ENCODE measurements at regions not wholly inside any gene's neighbourhood (a gene's known extent, or its start where the extent isn't known, plus 50 kb on each side); places are given as distances from the start of the nearest gene placed in this dataset.
"Not testable (repeated sequence)": the region's sequence is repeated elsewhere in the genome, so short reads cannot be mapped to it uniquely, and the experiment has no call there.

- Histone ChIP-seq H3K27me3 (replicated peaks; ENCODE audit: control insufficient read depth, insufficient read depth, low read length) (no peaks in the 10 kb centered on the region), H3K4me3 (ENCODE audit: low read depth, low read length) (no peak overlapping the region), H3K4me1 (no peaks in the 10 kb centered on the region), H3K9me3 (no peaks in the 10 kb centered on the region), H3K36me3 (ENCODE audit: control insufficient read depth, insufficient read depth, low read length) (no peaks in the 10 kb centered on the region)
- Mint-ChIP-seq H3K4me3 (ENCODE audit: unreplicated experiment) (no peak overlapping the region), H3K4me1 (ENCODE audit: low read depth, unreplicated experiment) (no peaks in the 10 kb centered on the region), H3K9me3 (ENCODE audit: unreplicated experiment) (peaks cover 10% of the 10 kb centered on the region), H3K36me3 (ENCODE audit: insufficient read depth, unreplicated experiment) (no peaks in the 10 kb centered on the region), H3K27ac (ENCODE audit: unreplicated experiment) (no peak overlapping the region), H3K27me3 (ENCODE audit: insufficient read depth, unreplicated experiment) (no peaks in the 10 kb centered on the region)
- ChIA-PET CTCF (no interaction called here), POLR2A (no interaction called here)
- TF ChIP-seq, protein P1, sequence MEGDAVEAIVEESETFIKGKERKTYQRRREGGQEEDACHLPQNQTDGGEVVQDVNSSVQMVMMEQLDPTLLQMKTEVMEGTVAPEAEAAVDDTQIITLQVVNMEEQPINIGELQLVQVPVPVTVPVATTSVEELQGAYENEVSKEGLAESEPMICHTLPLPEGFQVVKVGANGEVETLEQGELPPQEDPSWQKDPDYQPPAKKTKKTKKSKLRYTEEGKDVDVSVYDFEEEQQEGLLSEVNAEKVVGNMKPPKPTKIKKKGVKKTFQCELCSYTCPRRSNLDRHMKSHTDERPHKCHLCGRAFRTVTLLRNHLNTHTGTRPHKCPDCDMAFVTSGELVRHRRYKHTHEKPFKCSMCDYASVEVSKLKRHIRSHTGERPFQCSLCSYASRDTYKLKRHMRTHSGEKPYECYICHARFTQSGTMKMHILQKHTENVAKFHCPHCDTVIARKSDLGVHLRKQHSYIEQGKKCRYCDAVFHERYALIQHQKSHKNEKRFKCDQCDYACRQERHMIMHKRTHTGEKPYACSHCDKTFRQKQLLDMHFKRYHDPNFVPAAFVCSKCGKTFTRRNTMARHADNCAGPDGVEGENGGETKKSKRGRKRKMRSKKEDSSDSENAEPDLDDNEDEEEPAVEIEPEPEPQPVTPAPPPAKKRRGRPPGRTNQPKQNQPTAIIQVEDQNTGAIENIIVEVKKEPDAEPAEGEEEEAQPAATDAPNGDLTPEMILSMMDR (IDR thresholded peaks at IDR 0.05; ENCODE audit: insufficient read depth in 1 of 2, low read depth in 1 of 2, low read length in 1 of 2, severe bottlenecking in 1 of 2, unreplicated experiment in 1 of 2): no peak
- DNase-seq: no peak
- intact Hi-C loops (cut with micrococcal nuclease; ENCODE audit: unreplicated experiment): no loop called here
- BruUV-seq (replicated peaks): no TSS peak
Measured at GRCh38 chr11:21785351-21785750, 407.5 kb upstream of the ANO5 start.

DNA sequence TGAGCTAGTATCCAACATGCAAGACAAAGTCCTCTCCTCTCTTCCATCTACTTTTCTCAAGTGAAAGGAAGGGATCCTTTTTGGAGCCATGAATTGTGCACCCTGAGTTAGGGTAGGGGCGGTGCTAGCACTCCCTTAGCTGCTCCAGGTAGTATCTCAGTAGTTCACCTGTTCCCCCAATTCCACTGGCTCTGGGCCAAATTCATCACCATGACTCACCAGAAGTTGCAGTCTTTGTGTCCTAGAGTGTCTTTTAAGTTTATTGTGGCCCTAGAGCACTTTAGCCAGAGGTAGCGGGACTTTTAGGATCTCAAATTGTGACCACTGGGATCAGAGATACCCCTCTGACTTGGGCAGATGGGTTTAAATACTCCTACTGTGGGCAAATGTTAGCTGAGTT is 398.6 kb upstream of the ANO5 start:
- no peaks in the 10 kb centered on the region for H3K36me3 Mint-ChIP-seq (ENCODE audit: insufficient read depth, unreplicated experiment)
- POLR2A ChIA-PET: no interaction called here
- TF ChIP-seq, protein P1 (IDR thresholded peaks at IDR 0.05; ENCODE audit: insufficient read depth in 1 of 2, low read depth in 1 of 2, low read length in 1 of 2, severe bottlenecking in 1 of 2, unreplicated experiment in 1 of 2): no peak
- no peak overlapping the region for H3K27ac Mint-ChIP-seq (ENCODE audit: unreplicated experiment)
- no peaks in the 10 kb centered on the region for H3K4me1 Mint-ChIP-seq (ENCODE audit: low read depth, unreplicated experiment)
- Histone ChIP-seq H3K9me3 (no peaks in the 10 kb centered on the region), H3K4me1 (no peaks in the 10 kb centered on the region), H3K27me3 (replicated peaks; ENCODE audit: control insufficient read depth, insufficient read depth, low read length) (no peaks in the 10 kb centered on the region), H3K4me3 (ENCODE audit: low read depth, low read length) (no peak overlapping the region), H3K36me3 (ENCODE audit: control insufficient read depth, insufficient read depth, low read length) (no peaks in the 10 kb centered on the region)
- no TSS peak for BruUV-seq (replicated peaks)
- no peaks in the 10 kb centered on the region for H3K27me3 Mint-ChIP-seq (ENCODE audit: insufficient read depth, unreplicated experiment)
- peaks cover 9% of the 10 kb centered on the region for H3K9me3 Mint-ChIP-seq (ENCODE audit: unreplicated experiment)
- H3K4me3 Mint-ChIP-seq (ENCODE audit: unreplicated experiment): no peak overlapping the region
- no peak for DNase-seq
- intact Hi-C loops (cut with micrococcal nuclease; ENCODE audit: unreplicated experiment): no loop called here
- CTCF ChIA-PET: no interaction called here

GRCh38 chr11:21798216-21798615 is 394.7 kb upstream of the ANO5 start:
- no TSS peak for BruUV-seq (replicated peaks)
- no peaks in the 10 kb centered on the region for H3K4me1 Mint-ChIP-seq (ENCODE audit: low read depth, unreplicated experiment)
- no peak for DNase-seq
- Histone ChIP-seq H3K9me3 (no peaks in the 10 kb centered on the region), H3K36me3 (ENCODE audit: control insufficient read depth, insufficient read depth, low read length) (no peaks in the 10 kb centered on the region), H3K4me1 (no peaks in the 10 kb centered on the region), H3K27me3 (replicated peaks; ENCODE audit: control insufficient read depth, insufficient read depth, low read length) (no peaks in the 10 kb centered on the region), H3K4me3 (ENCODE audit: low read depth, low read length) (no peak overlapping the region)
- no peak overlapping the region for H3K27ac Mint-ChIP-seq (ENCODE audit: unreplicated experiment)
- ChIA-PET POLR2A (no interaction called here), CTCF (no interaction called here)
- no peaks in the 10 kb centered on the region for H3K27me3 Mint-ChIP-seq (ENCODE audit: insufficient read depth, unreplicated experiment)
- TF ChIP-seq, protein P1 (IDR thresholded peaks at IDR 0.05; ENCODE audit: insufficient read depth in 1 of 2, low read depth in 1 of 2, low read length in 1 of 2, severe bottlenecking in 1 of 2, unreplicated experiment in 1 of 2): no peak
- no peaks in the 10 kb centered on the region for H3K36me3 Mint-ChIP-seq (ENCODE audit: insufficient read depth, unreplicated experiment)
- H3K4me3 Mint-ChIP-seq (ENCODE audit: unreplicated experiment): no peak overlapping the region
- H3K9me3 Mint-ChIP-seq (ENCODE audit: unreplicated experiment): peaks cover 10% of the 10 kb centered on the region
- intact Hi-C loops (cut with micrococcal nuclease; ENCODE audit: unreplicated experiment): no loop called here

GRCh38 chr11:21804523-21804922 is 388.4 kb upstream of the ANO5 start:
- H3K36me3 ChIP-seq (ENCODE audit: control insufficient read depth, insufficient read depth, low read length); H3K4me3 ChIP-seq (ENCODE audit: low read depth, low read length); H3K27me3 Mint-ChIP-seq (ENCODE audit: insufficient read depth, unreplicated experiment); H3K9me3 ChIP-seq; POLR2A ChIA-PET; BruUV-seq (replicated peaks); intact Hi-C loops (cut with micrococcal nuclease; ENCODE audit: unreplicated experiment); CTCF ChIA-PET; H3K27me3 ChIP-seq (replicated peaks; ENCODE audit: control insufficient read depth, insufficient read depth, low read length); H3K4me3 Mint-ChIP-seq (ENCODE audit: unreplicated experiment); H3K27ac Mint-ChIP-seq (ENCODE audit: unreplicated experiment); DNase-seq; H3K4me1 ChIP-seq; H3K4me1 Mint-ChIP-seq (ENCODE audit: low read depth, unreplicated experiment); H3K36me3 Mint-ChIP-seq (ENCODE audit: insufficient read depth, unreplicated experiment): not testable (repeated sequence)
- peaks cover 19% of the 10 kb centered on the region for H3K9me3 Mint-ChIP-seq (ENCODE audit: unreplicated experiment)

Data from Caco-2 (cell line).